ENCODE measurements at regions not wholly inside any gene's neighbourhood (a gene's known extent, or its start where the extent isn't known, plus 50 kb on each side); places are given as distances from the start of the nearest gene placed in this dataset.
"Not testable (repeated sequence)": the region's sequence is repeated elsewhere in the genome, so short reads cannot be mapped to it uniquely, and the experiment has no call there.

GRCh38 chr11:38517991-38518390 lies 1920.0 kb upstream of the RAG2 start:
- TF ChIP-seq CTCF (IDR thresholded peaks at IDR 0.05; ENCODE audit: control extremely low read depth, extremely low read depth, low read depth, missing control alignments), result no peak
- ChIA-PET POLR2A (no interaction called here), CTCF (no interaction called here)
- DNase-seq (ENCODE audit: extremely low spot score), result no peak

- CTCF ChIA-PET; DNase-seq (ENCODE audit: extremely low spot score); POLR2A ChIA-PET: not testable (repeated sequence)
Observed at GRCh38 chr11:38512830-38513229, 1914.8 kb upstream of the RAG2 start.

- TF ChIP-seq CTCF (IDR thresholded peaks at IDR 0.05; ENCODE audit: control extremely low read depth, extremely low read depth, low read depth, missing control alignments), result no peak
- ChIA-PET CTCF (no interaction called here), POLR2A (no interaction called here)
- no peak for DNase-seq (ENCODE audit: extremely low spot score)
Observed at GRCh38 chr11:38510041-38510440, 1912.0 kb upstream of the RAG2 start.

- ChIA-PET POLR2A (no interaction called here), CTCF (no interaction called here)
Observed at GRCh38 chr11:38503876-38504275, 1905.8 kb upstream of the RAG2 start.

GRCh38 chr11:38498721-38499120 lies 1900.7 kb upstream of the RAG2 start:
- DNase-seq (ENCODE audit: extremely low spot score), result no peak
- POLR2A ChIA-PET, result no interaction called here
- CTCF ChIA-PET, result no interaction called here
- TF ChIP-seq CTCF (IDR thresholded peaks at IDR 0.05; ENCODE audit: control extremely low read depth, extremely low read depth, low read depth, missing control alignments), result no peak

More at GRCh38 chr11:38503876-38504275, 1905.8 kb upstream of the RAG2 start:
- no peak for TF ChIP-seq CTCF (IDR thresholded peaks at IDR 0.05; ENCODE audit: control extremely low read depth, extremely low read depth, low read depth, missing control alignments)
- no peak for DNase-seq (ENCODE audit: extremely low spot score)

- no peak for TF ChIP-seq CTCF (IDR thresholded peaks at IDR 0.05; ENCODE audit: control extremely low read depth, extremely low read depth, low read depth, missing control alignments)
- DNase-seq (ENCODE audit: extremely low spot score), result no peak
- ChIA-PET CTCF (no interaction called here), POLR2A (no interaction called here)
Observed at GRCh38 chr11:38491986-38492385, 1894.0 kb upstream of the RAG2 start.

- TF ChIP-seq CTCF (IDR thresholded peaks at IDR 0.05; ENCODE audit: control extremely low read depth, extremely low read depth, low read depth, missing control alignments), result no peak
- ChIA-PET CTCF (no interaction called here), POLR2A (no interaction called here)
- no peak for DNase-seq (ENCODE audit: extremely low spot score)
Observed at GRCh38 chr11:38481391-38481790, 1883.4 kb upstream of the RAG2 start.

Data from GM10248 (cell line).